Esophagus squamous epithelium (tissue), 4 donors: ENCODE measurements at regions not wholly inside any gene's neighbourhood (a gene's known extent, or its start where the extent isn't known, plus 50 kb on each side); places are given as distances from the start of the nearest gene placed in this dataset.

Source experiments
- POLR2A ChIP-seq, 4 donors: fragments of 450-650 bp; IDR thresholded peaks; one replicate each; pipeline ENCODE4 v1.6.1; 2017; ENCODE audit warnings: antibody characterized with exemption in 4 of 4, mild to moderate bottlenecking in 4 of 4, moderate library complexity in 3 of 4
- TF ChIP-seq, protein P1 (sequence below), 6 experiments: fragments of 450-650 bp in 4 of 6; fragments of 200-600 bp in 2 of 6; sonication (generic) in 2 of 6; IDR thresholded peaks; one replicate each; pipeline ENCODE4 v1.5.1; 2016 to 2019; ENCODE audit warnings: antibody characterized with exemption in 6 of 6, mild to moderate bottlenecking in 4 of 6, moderate library complexity in 4 of 6

GRCh38 chr17:77460514-77461046 lies 319.8 kb downstream of the SEC14L1 start:
- TF ChIP-seq POLR2A (IDR thresholded peaks at IDR 0.05), result no peak
- TF ChIP-seq, protein P1, sequence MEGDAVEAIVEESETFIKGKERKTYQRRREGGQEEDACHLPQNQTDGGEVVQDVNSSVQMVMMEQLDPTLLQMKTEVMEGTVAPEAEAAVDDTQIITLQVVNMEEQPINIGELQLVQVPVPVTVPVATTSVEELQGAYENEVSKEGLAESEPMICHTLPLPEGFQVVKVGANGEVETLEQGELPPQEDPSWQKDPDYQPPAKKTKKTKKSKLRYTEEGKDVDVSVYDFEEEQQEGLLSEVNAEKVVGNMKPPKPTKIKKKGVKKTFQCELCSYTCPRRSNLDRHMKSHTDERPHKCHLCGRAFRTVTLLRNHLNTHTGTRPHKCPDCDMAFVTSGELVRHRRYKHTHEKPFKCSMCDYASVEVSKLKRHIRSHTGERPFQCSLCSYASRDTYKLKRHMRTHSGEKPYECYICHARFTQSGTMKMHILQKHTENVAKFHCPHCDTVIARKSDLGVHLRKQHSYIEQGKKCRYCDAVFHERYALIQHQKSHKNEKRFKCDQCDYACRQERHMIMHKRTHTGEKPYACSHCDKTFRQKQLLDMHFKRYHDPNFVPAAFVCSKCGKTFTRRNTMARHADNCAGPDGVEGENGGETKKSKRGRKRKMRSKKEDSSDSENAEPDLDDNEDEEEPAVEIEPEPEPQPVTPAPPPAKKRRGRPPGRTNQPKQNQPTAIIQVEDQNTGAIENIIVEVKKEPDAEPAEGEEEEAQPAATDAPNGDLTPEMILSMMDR (IDR thresholded peaks at IDR 0.05), result no peak
